GM12878 (cell line): ENCODE measurements at regions not wholly inside any gene's neighbourhood (a gene's known extent, or its start where the extent isn't known, plus 50 kb on each side); places are given as distances from the start of the nearest gene placed in this dataset.

Source experiments
- CHD1 ChIP-seq: IDR thresholded peaks from 2 replicates; pipeline ENCODE4 v1.6.1; 2012; ENCODE audit warnings: low read depth, low read length, improper control_type of control experiment
- NBN ChIP-seq: fragments of 450-650 bp; IDR thresholded peaks from 2 replicates; pipeline ENCODE4 v1.6.1; 2016
- POLR2AphosphoS5 ChIP-seq: IDR thresholded peaks from 2 replicates; pipeline ENCODE4 v1.6.1; 2011; ENCODE audit warnings: mild to moderate bottlenecking, low read length, inconsistent platforms
- TAF1 ChIP-seq: IDR thresholded peaks from 2 replicates; pipeline ENCODE4 v1.6.1; 2011; ENCODE audit warnings: mild to moderate bottlenecking, low read depth, low read length, borderline replicate concordance
- TBL1XR1 ChIP-seq: IDR thresholded peaks from 2 replicates; pipeline ENCODE4 v1.6.1; 2012; ENCODE audit warnings: low read depth, low read length, improper control_type of control experiment

DNA sequence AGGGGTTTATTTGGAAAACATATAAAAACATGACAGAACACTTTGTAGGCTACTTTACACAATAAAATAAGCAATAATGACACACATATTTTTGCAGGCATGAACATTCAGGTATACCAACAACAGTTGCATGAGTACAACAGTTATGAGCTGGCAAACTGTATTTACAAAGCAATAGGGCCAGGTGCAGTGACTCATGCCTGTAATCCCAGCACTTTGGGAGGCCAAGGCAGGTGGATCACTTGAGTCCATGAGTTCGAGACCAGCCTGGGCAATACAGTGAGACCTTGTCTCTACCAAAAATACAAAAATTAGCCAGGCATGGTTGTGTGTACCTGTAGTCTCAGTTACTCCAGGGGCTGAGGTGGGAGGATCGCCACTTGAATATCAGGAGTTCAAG lies 101.1 kb downstream of the BMP4 start:
- no peak for TF ChIP-seq NBN
- TF ChIP-seq CHD1: no peak
- TF ChIP-seq POLR2AphosphoS5: no peak
- no peak for TF ChIP-seq TAF1
- no peak for TF ChIP-seq TBL1XR1
